ENCODE measurements at regions not wholly inside any gene's neighbourhood (a gene's known extent, or its start where the extent isn't known, plus 50 kb on each side); places are given as distances from the start of the nearest gene placed in this dataset.

DNA sequence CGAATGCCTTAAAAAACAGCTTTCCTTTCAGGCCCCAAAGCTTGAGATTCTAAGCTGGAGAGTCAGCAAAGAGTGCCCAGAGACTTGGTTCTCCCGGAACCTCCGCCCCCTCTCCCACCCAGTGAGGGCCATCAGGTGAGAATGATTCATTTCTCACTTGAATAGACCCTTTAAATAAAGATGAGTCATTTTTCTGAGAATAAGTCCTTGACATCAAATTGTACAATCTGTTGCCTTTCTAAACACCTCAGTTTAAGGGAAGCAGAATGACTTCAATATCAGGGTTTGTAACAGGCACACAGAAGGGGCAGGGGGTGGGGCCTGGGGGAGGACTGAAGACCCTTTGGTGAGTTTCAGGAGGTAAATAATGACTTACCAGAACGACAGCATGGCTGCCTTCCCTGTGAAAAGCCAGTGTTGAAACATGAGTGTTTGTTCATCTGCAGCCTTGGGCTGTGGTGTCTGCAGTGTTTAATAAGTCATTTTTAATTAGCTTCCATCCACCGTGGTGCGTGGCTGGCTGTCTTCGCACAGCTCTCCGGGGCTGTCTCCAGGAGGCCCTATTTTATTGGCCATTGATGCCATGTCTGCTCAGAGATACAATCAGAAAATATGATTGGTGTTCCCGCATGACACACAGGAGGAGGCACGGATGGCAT, 134.9 kb upstream of the ZNF236 start:
- TF ChIP-seq, protein P1, sequence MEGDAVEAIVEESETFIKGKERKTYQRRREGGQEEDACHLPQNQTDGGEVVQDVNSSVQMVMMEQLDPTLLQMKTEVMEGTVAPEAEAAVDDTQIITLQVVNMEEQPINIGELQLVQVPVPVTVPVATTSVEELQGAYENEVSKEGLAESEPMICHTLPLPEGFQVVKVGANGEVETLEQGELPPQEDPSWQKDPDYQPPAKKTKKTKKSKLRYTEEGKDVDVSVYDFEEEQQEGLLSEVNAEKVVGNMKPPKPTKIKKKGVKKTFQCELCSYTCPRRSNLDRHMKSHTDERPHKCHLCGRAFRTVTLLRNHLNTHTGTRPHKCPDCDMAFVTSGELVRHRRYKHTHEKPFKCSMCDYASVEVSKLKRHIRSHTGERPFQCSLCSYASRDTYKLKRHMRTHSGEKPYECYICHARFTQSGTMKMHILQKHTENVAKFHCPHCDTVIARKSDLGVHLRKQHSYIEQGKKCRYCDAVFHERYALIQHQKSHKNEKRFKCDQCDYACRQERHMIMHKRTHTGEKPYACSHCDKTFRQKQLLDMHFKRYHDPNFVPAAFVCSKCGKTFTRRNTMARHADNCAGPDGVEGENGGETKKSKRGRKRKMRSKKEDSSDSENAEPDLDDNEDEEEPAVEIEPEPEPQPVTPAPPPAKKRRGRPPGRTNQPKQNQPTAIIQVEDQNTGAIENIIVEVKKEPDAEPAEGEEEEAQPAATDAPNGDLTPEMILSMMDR (IDR thresholded peaks at IDR 0.05), result no peak
- TF ChIP-seq EP300 (IDR thresholded peaks at IDR 0.05), result no peak
